ENCODE measurements at regions not wholly inside any gene's neighbourhood (a gene's known extent, or its start where the extent isn't known, plus 50 kb on each side); places are given as distances from the start of the nearest gene placed in this dataset.

GRCh38 chr10:83140811-83141210 lies 998.5 kb upstream of the GHITM start:
- TF ChIP-seq CTCF (IDR thresholded peaks at IDR 0.05) (no peak), POLR2A (IDR thresholded peaks at IDR 0.05) (no peak), EP300 (IDR thresholded peaks at IDR 0.05) (no peak)
